SU-DHL-6 (cell line): ENCODE measurements at regions not wholly inside any gene's neighbourhood (a gene's known extent, or its start where the extent isn't known, plus 50 kb on each side); places are given as distances from the start of the nearest gene placed in this dataset.

Source experiments
- H2AFZ ChIP-seq: fragments of 200-600 bp; sonication (generic); 2 replicates; pipeline ENCODE4 v1.6.1; 2014; ENCODE audit warnings: low read depth, mild to moderate bottlenecking, moderate library complexity, mixed read lengths, antibody characterized with exemption, low read length; ENCODE audit not compliant: severe bottlenecking
- H3F3A ChIP-seq: fragments of 200-600 bp; shearing (Covaris generic); 2 replicates; pipeline ENCODE4 v1.6.0; 2016; ENCODE audit warnings: antibody characterized with exemption, mild to moderate bottlenecking; ENCODE audit not compliant: insufficient read depth
- H3K27ac ChIP-seq: fragments of 200-600 bp; sonication (generic); 2 replicates; pipeline ENCODE4 v1.5.1; 2016; ENCODE audit warnings: low read depth, mild to moderate bottlenecking, low read length, moderate library complexity, mixed read lengths
- H3K27me3 ChIP-seq: fragments of 200-600 bp; sonication (generic), shearing (Covaris generic); 2 replicates; pipeline ENCODE4 v1.6.0; 2014; ENCODE audit warnings: mild to moderate bottlenecking, low read length
- H3K36me3 ChIP-seq: fragments of 200-600 bp; sonication (generic); 2 replicates; pipeline ENCODE4 v1.6.1; 2014; ENCODE audit warnings: mild to moderate bottlenecking, low read length, mixed read lengths
- H3K4me2 ChIP-seq: fragments of 300-600, 200-600 bp; shearing (Covaris generic), sonication (generic); 2 replicates; pipeline ENCODE4 v1.6.0; 2014; ENCODE audit warnings: low read length, low read depth, mild to moderate bottlenecking; ENCODE audit not compliant: poor library complexity, severe bottlenecking
- H3K4me3 ChIP-seq: fragments of 200-600 bp; sonication (generic); 2 replicates; pipeline ENCODE4 v1.5.1; 2014; ENCODE audit warnings: antibody characterized with exemption, low read length, mild to moderate bottlenecking, mixed read lengths; ENCODE audit not compliant: insufficient read depth, poor library complexity, severe bottlenecking
- H3K79me2 ChIP-seq: fragments of 200-600 bp; sonication (generic); 2 replicates; pipeline ENCODE4 v1.6.1; 2014; ENCODE audit warnings: mild to moderate bottlenecking, low read length, moderate library complexity; ENCODE audit not compliant: insufficient read depth
- H3K9ac ChIP-seq: fragments of 200-600 bp; sonication (generic); 2 replicates; pipeline ENCODE4 v1.7.0; 2014; ENCODE audit warnings: mild to moderate bottlenecking, low read length
- H3K9me2 ChIP-seq: fragments of 200-600 bp; sonication (generic); replicated peaks from 2 replicates; pipeline ENCODE4 v1.6.1; 2014; ENCODE audit warnings: low read length; ENCODE audit not compliant: insufficient read depth
- H3K9me3 ChIP-seq: fragments of 200-600 bp; sonication (generic); 2 replicates; pipeline ENCODE4 v1.6.1; 2014; ENCODE audit warnings: low read length, mixed read lengths; ENCODE audit not compliant: insufficient read depth
- H4K20me1 ChIP-seq: fragments of 200-600 bp; sonication (generic); 2 replicates; pipeline ENCODE4 v1.6.1; 2014; ENCODE audit warnings: low read depth, mild to moderate bottlenecking, antibody characterized with exemption, low read length, moderate library complexity, mixed read lengths
- EZH2phosphoT487 ChIP-seq: fragments of 200-600 bp; sonication (generic), shearing (Covaris generic); conservative IDR thresholded peaks from 2 replicates; pipeline ENCODE4 v1.6.1; 2018; ENCODE audit warnings: mild to moderate bottlenecking, antibody characterized with exemption, low read length, moderate library complexity, mixed read lengths
- TF ChIP-seq, protein P1 (sequence below): fragments of 200-600 bp; sonication (generic); IDR thresholded peaks from one replicate; pipeline ENCODE4 v1.5.1; 2017; ENCODE audit warnings: antibody characterized with exemption, mild to moderate bottlenecking, low read length, moderate library complexity; ENCODE audit not compliant: insufficient read depth, poor library complexity, severe bottlenecking

DNA sequence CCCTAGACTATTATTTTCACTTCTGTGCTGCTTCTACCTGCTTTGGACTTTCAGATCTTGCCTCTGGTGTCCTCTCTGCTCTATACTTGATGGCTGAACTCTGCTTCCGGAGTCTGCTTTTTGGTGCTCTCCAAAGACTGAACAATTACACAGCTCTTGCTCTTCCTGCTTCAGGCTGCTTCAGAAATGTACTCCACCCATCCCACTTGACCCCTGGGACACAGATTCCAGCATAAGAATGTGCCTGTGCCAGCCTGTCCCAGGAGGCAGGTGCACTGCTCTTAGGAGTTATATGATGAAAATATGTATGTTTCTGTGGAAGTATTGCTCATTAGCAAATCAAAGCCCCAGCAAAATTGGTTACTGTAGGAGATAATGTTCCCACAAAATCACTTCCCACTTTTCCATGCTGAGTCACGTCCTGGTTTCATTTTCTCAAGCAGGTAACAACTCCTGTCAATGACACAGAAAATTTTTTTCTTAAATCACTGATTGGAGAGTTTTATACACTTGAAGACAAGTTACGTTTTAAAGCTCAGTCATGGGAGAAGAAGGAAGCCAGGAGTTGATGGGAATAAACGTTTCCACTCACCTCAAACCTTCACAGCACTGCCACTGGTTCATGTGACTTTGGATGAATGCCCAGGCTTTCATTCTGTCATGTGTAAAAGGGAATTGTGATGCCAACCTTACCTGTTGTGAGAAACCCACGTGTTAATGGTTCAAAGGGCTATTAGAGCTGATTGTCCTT is 239.4 kb upstream of the ZPLD1 start:
- Histone ChIP-seq H3K9me3 (no peaks in the 10 kb centered on the region), H3K36me3 (no peaks in the 10 kb centered on the region), H3K9me2 (no peaks in the 10 kb centered on the region), H3K4me2 (no peak overlapping the region), H3K27me3 (no peaks in the 10 kb centered on the region), H4K20me1 (no peaks in the 10 kb centered on the region), H3K79me2 (no peaks in the 10 kb centered on the region), H3F3A (no peaks in the 10 kb centered on the region), H2AFZ (no peak overlapping the region), H3K9ac (no peak overlapping the region), H3K27ac (no peak overlapping the region), H3K4me3 (no peak overlapping the region)
- no peak for TF ChIP-seq EZH2phosphoT487
- TF ChIP-seq, protein P1, sequence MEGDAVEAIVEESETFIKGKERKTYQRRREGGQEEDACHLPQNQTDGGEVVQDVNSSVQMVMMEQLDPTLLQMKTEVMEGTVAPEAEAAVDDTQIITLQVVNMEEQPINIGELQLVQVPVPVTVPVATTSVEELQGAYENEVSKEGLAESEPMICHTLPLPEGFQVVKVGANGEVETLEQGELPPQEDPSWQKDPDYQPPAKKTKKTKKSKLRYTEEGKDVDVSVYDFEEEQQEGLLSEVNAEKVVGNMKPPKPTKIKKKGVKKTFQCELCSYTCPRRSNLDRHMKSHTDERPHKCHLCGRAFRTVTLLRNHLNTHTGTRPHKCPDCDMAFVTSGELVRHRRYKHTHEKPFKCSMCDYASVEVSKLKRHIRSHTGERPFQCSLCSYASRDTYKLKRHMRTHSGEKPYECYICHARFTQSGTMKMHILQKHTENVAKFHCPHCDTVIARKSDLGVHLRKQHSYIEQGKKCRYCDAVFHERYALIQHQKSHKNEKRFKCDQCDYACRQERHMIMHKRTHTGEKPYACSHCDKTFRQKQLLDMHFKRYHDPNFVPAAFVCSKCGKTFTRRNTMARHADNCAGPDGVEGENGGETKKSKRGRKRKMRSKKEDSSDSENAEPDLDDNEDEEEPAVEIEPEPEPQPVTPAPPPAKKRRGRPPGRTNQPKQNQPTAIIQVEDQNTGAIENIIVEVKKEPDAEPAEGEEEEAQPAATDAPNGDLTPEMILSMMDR: no peak

GRCh38 chr3:102200126-102200525 is 234.7 kb upstream of the ZPLD1 start:
- TF ChIP-seq, protein P1: no peak
- TF ChIP-seq EZH2phosphoT487: no peak
- Histone ChIP-seq H3K9me3 (no peaks in the 10 kb centered on the region), H3K4me2 (no peak overlapping the region), H3K4me3 (no peak overlapping the region), H4K20me1 (no peaks in the 10 kb centered on the region), H2AFZ (no peak overlapping the region), H3F3A (no peaks in the 10 kb centered on the region), H3K27ac (no peak overlapping the region), H3K9me2 (no peaks in the 10 kb centered on the region), H3K27me3 (no peaks in the 10 kb centered on the region), H3K9ac (no peak overlapping the region), H3K36me3 (no peaks in the 10 kb centered on the region), H3K79me2 (no peaks in the 10 kb centered on the region)

DNA sequence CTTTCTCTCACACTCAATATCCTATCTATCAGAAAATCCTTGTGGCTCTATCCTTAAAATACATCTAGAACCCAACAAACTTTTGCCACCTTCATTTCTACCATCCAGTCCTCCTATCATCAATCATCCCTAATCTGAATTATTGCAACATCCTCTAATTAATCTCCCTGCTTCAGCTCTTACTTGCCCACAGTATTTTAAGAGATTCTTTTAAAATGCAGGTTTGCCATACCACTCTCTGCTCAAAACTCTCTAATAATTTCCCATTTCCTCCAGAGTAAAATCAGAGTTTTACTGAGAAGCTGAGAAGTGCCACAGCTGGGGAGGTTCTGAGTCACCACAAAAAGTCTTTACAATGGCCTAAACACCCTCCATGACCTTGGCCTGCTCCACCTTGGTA is 234.3 kb upstream of the ZPLD1 start:
- no peak overlapping the region for H3K4me3 ChIP-seq
- H3K27me3 ChIP-seq: no peaks in the 10 kb centered on the region
- H3K36me3 ChIP-seq: no peaks in the 10 kb centered on the region
- no peak overlapping the region for H2AFZ ChIP-seq
- no peaks in the 10 kb centered on the region for H4K20me1 ChIP-seq
- no peak overlapping the region for H3K9ac ChIP-seq
- TF ChIP-seq, protein P1: no peak
- no peak for TF ChIP-seq EZH2phosphoT487
- H3K79me2 ChIP-seq: no peaks in the 10 kb centered on the region
- no peaks in the 10 kb centered on the region for H3F3A ChIP-seq
- no peaks in the 10 kb centered on the region for H3K9me2 ChIP-seq
- no peak overlapping the region for H3K27ac ChIP-seq
- H3K4me2 ChIP-seq: no peak overlapping the region
- H3K9me3 ChIP-seq: no peaks in the 10 kb centered on the region
